ENCODE measurements at regions not wholly inside any gene's neighbourhood (a gene's known extent, or its start where the extent isn't known, plus 50 kb on each side); places are given as distances from the start of the nearest gene placed in this dataset.

GRCh38 chr16:86019446-86020047 lies 120.6 kb downstream of the IRF8 start:
- DNase-seq: no peak

- DNase-seq: no peak
Observed at GRCh38 chr16:86020971-86021370, 122.0 kb downstream of the IRF8 start.

- no peak for DNase-seq
Observed at GRCh38 chr16:86022381-86022960, 123.5 kb downstream of the IRF8 start.

- no peak for DNase-seq
Observed at GRCh38 chr16:86024210-86024609, 125.2 kb downstream of the IRF8 start.

- DNase-seq: no peak
Observed at GRCh38 chr16:86025706-86026105, 126.7 kb downstream of the IRF8 start.

- DNase-seq: no peak
Observed at GRCh38 chr16:86026171-86026910, 127.4 kb downstream of the IRF8 start.

- DNase-seq: no peak
Observed at GRCh38 chr16:86026916-86027315, 128.0 kb downstream of the IRF8 start.

GRCh38 chr16:86027373-86028126 lies 128.6 kb downstream of the IRF8 start:
- DNase-seq: no peak

GRCh38 chr16:86029131-86029741 lies 130.3 kb downstream of the IRF8 start:
- DNase-seq: no peak

GRCh38 chr16:86030116-86030515 lies 131.2 kb downstream of the IRF8 start:
- DNase-seq: no peak

GRCh38 chr16:86031141-86031678 lies 132.2 kb downstream of the IRF8 start:
- no peak for DNase-seq

- DNase-seq: no peak
Observed at GRCh38 chr16:86033016-86033474, 134.1 kb downstream of the IRF8 start.

- DNase-seq: no peak
Observed at GRCh38 chr16:86033971-86034370, 135.0 kb downstream of the IRF8 start.

- DNase-seq: no peak
Observed at GRCh38 chr16:86034421-86034919, 135.5 kb downstream of the IRF8 start.

GRCh38 chr16:86035906-86036305 lies 136.9 kb downstream of the IRF8 start:
- no peak for DNase-seq

- DNase-seq: no peak
Observed at GRCh38 chr16:86037999-86038925, 139.3 kb downstream of the IRF8 start.

- DNase-seq: no peak
Observed at GRCh38 chr16:86038926-86039310, 140.0 kb downstream of the IRF8 start.

- DNase-seq: no peak
Observed at GRCh38 chr16:86039606-86040005, 140.6 kb downstream of the IRF8 start.

- no peak for DNase-seq
Observed at GRCh38 chr16:86040496-86040895, 141.5 kb downstream of the IRF8 start.

GRCh38 chr16:86041215-86041614 lies 142.3 kb downstream of the IRF8 start:
- no peak for DNase-seq

- no peak for DNase-seq
Observed at GRCh38 chr16:86041807-86042206, 142.8 kb downstream of the IRF8 start.

Measured in suppressor macrophage treated with lipopolysaccharide for 4 hours (primary cell).